Testis (tissue), 2 donors: ENCODE measurements at regions not wholly inside any gene's neighbourhood (a gene's known extent, or its start where the extent isn't known, plus 50 kb on each side); places are given as distances from the start of the nearest gene placed in this dataset.
A peak's percentile ranks its signal among the peaks of the same experiment; 100 is the strongest.

ENCODE experiments used
- DNase-seq: peaks from one replicate; pipeline ENCODE4 v3.0.0-alpha.2; 2019
- H3K27ac ChIP-seq, 2 donors: fragments of 200-600 bp; sonication (generic); one replicate each; pipeline ENCODE4 v1.5.1; 2019
- H3K27me3 ChIP-seq: fragments of 200-600 bp; sonication (generic); one replicate; pipeline ENCODE4 v1.5.1; 2019
- H3K36me3 ChIP-seq: fragments of 200-600 bp; sonication (generic); one replicate; pipeline ENCODE4 v1.5.1; 2017; ENCODE audit warnings: low read depth; ENCODE audit errors: missing control alignments
- H3K4me1 ChIP-seq: fragments of 200-600 bp; sonication (generic); one replicate; pipeline ENCODE4 v1.5.1; 2019
- H3K4me3 ChIP-seq, 2 donors: fragments of 200-600 bp; sonication (generic); one replicate each; pipeline ENCODE4 v1.5.1; 2017 to 2019
- H3K9me3 ChIP-seq: fragments of 200-600 bp; sonication (generic); one replicate; pipeline ENCODE4 v1.5.1; 2017
- POLR2A ChIP-seq: fragments of 450-650 bp; IDR thresholded peaks from one replicate; pipeline ENCODE4 v1.6.1; 2017; ENCODE audit warnings: antibody characterized with exemption, mild to moderate bottlenecking, moderate library complexity
- WGBS, 2 donors: methylation state at CpG; one replicate each; pipeline ENCODE4 v1.1.5; 2018; 5-methylcytosine and 5-hydroxymethylcytosine counted together
- intact Hi-C: fragments of 100-400 bp; cut with DNase I; formaldehyde crosslinking; loops from one replicate; pipeline ENCODE4 v1.15.1; 2023; ENCODE audit warnings: low total_unique reads
- TF ChIP-seq, protein P1 (sequence below), 3 experiments: fragments of 450-650 bp in 2 of 3; fragments of 200-600 bp in 1 of 3; sonication (generic) in 1 of 3; IDR thresholded peaks; one replicate each; pipeline ENCODE4 v1.5.1; 2016 to 2019; ENCODE audit warnings: antibody characterized with exemption in 3 of 3, mild to moderate bottlenecking in 2 of 3, moderate library complexity in 1 of 3

DNA sequence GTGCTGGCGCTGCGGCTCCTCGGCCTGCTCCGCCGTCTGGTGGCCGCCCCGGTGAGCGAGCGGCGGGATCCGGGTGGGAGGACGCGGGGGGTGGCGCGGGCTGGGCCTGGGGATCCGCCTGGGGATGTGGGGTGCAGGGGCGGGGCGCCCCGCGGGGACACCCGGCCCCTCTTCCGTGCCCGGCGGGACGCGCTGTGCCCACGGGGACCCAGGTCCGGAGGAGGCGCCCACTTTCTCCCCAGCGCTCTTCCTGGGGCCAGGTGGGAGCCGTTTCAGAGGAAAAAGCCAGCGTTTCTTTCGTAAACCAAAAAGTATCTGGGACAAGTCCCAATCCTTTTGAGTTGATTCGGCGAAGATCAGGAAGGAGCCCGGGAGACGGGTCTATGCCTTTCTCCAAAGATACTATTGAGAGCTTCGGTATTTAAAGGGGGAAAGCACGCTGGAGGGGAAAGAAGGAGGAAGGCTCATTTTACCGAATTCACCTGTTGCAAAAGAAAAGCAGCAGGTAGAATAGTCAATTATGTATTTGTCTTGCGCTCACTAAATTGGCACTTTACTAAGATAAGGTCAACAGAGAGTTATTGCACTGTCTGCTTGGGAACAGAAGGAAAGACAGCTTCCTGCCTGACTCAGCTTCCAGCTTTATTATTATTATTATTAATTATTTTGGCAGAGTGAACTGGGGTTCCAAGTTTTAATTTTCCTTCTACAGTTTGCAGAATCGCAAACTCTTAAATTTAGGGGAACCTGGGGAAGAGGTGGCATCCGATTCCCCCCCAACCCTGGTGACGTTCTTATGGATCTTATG is 81.5 kb upstream of the CD99 start:
- DNase-seq, result no peak
- 1 to 2% methylated on average over 17 to 39 of the region's 44 CpGs for WGBS, 2 donors

DNA sequence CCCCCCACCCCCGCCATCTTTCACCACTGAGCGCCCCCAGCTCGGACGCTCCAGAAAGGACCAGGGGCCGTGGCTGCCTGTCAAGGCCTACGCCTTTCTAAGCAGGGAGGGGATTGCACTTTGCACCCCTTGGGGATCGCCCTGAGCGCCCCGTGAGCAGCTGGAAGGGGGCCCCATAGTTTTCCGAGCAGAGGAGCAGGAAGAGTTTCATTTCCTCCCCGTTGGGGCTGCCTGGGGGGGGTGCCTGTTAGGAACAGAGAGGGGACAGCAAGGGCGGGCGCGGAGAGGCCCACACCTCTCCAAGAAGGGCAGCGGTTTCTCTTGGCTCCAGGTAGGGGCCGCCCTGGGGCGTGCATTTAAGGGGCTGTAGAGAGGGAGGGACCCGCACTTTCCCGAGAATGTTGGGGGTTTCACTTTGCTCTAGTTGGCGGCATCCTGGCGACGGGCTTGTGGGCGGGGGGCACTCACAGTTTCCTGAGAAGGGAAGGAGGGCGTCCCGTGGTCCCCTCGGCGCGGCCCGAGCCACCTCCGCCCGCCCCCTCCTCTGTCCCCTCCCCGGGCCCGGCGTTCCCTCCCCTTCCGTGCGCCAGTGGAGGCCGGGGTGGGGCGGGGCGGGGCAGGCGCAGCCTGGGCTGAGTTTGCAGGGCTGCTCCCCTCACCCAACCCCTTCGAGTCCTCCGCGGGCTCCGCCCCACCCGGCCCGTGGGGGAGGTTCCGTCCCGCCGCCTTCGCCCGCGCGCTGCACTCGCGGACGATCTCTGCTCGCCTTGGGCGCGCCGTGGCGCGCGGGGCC is 82.3 kb upstream of the CD99 start:
- intact Hi-C loops, result loop anchor here (10.0 kb wide), 1 partner anchor 954 kb away; no protein-coding TSS in a partner anchor
- Histone ChIP-seq H3K4me3 (peak overlapping the region; percentile 72 to 90), H3K4me1 (peaks cover 4% of the 10 kb centered on the region), H3K9me3 (no peaks in the 10 kb centered on the region), H3K27me3 (no peaks in the 10 kb centered on the region), H3K27ac (peak overlapping the region; percentile 76 to 86), H3K36me3 (no peaks in the 10 kb centered on the region)
- DNase-seq, result peak; percentile 84
- 1% methylated on average over 53 of the region's 63 CpGs; no CpG with 5 or more reads in 1 of the 2 donors for WGBS, 2 donors
- TF ChIP-seq, protein P1, sequence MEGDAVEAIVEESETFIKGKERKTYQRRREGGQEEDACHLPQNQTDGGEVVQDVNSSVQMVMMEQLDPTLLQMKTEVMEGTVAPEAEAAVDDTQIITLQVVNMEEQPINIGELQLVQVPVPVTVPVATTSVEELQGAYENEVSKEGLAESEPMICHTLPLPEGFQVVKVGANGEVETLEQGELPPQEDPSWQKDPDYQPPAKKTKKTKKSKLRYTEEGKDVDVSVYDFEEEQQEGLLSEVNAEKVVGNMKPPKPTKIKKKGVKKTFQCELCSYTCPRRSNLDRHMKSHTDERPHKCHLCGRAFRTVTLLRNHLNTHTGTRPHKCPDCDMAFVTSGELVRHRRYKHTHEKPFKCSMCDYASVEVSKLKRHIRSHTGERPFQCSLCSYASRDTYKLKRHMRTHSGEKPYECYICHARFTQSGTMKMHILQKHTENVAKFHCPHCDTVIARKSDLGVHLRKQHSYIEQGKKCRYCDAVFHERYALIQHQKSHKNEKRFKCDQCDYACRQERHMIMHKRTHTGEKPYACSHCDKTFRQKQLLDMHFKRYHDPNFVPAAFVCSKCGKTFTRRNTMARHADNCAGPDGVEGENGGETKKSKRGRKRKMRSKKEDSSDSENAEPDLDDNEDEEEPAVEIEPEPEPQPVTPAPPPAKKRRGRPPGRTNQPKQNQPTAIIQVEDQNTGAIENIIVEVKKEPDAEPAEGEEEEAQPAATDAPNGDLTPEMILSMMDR (IDR thresholded peaks at IDR 0.05), result no peak
- no peak for TF ChIP-seq POLR2A

More for the DNA sequence above, 81.5 kb upstream of the CD99 start:
- intact Hi-C loops, result loop anchor here (10.0 kb wide), 1 partner anchor 955 kb away; no protein-coding TSS in a partner anchor
- no peaks in the 10 kb centered on the region for H3K9me3 ChIP-seq
- peak overlapping the region; percentile 76 to 86 for H3K27ac ChIP-seq
- no peak for TF ChIP-seq POLR2A
- TF ChIP-seq, protein P1 (IDR thresholded peaks at IDR 0.05), result no peak
- H3K4me1 ChIP-seq, result peaks cover 4% of the 10 kb centered on the region
- H3K36me3 ChIP-seq, result no peaks in the 10 kb centered on the region
- H3K27me3 ChIP-seq, result no peaks in the 10 kb centered on the region
- H3K4me3 ChIP-seq, result peak overlapping the region; percentile 72 to 90

DNA sequence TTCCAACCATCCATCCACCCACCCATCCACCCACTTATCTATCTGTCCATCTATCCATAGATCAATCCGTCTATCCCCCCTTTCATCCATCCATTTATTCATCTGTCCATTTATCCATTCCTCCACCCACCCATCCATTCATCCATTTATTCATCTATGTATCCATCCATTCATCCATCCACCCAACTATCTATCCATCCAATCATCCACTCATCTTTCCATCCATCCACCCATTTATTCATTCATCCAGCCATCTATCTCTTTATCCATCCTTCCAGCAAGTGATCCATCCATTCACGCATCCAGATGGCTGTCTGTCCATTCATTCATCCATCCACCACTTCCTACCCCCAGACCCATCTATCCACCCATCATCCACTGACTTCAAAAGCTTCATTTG is 84.0 kb upstream of the CD99 start:
- Histone ChIP-seq H3K36me3 (no peaks in the 10 kb centered on the region), H3K27me3 (no peaks in the 10 kb centered on the region), H3K4me3 (no peak overlapping the region), H3K27ac (no peak overlapping the region), H3K9me3 (no peaks in the 10 kb centered on the region), H3K4me1 (peaks cover 4% of the 10 kb centered on the region)
- intact Hi-C loops, result loop anchor here (10.0 kb wide), 1 partner anchor 952 kb away; no protein-coding TSS in a partner anchor
- DNase-seq, result no peak
- TF ChIP-seq POLR2A, result no peak
- TF ChIP-seq, protein P1 (IDR thresholded peaks at IDR 0.05), result no peak
- whole genome bisulfite sequencing, 2 donors, result 85 to 96% methylated on average over 2 of the region's 2 CpGs

DNA sequence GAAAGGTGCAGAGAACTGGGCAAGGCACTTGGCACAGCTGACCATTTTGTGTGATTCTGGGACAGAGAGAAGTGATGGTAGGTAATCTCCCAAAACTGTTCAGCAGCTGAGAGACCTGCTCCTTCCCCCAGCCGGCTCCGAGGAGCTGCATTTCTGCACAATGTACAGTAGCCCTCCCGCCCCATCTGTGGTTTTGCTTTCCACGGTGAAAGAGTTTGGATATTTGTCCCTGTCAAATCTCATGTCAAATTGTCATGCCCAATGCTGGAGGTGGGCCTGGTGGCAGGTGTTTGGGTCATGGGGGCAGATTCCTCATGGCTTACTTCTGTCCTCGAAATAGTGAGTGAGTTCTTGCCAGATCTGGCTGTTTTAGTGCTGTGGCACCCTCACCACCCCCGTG is 90.5 kb upstream of the CD99 start:
- no peak for DNase-seq
- H3K27ac ChIP-seq, result no peak overlapping the region
- no peak overlapping the region for H3K4me3 ChIP-seq
- no peaks in the 10 kb centered on the region for H3K9me3 ChIP-seq
- no peak for TF ChIP-seq POLR2A
- TF ChIP-seq, protein P1 (IDR thresholded peaks at IDR 0.05), result no peak
- 86 to 96% methylated on average over 6 of the region's 6 CpGs for WGBS, 2 donors
- no peaks in the 10 kb centered on the region for H3K27me3 ChIP-seq
- intact Hi-C loops, result loop anchor here (10.0 kb wide), 1 partner anchor 946 kb away; no protein-coding TSS in a partner anchor
- no peaks in the 10 kb centered on the region for H3K36me3 ChIP-seq
- no peaks in the 10 kb centered on the region for H3K4me1 ChIP-seq
